GM12874 (cell line): ENCODE measurements at regions not wholly inside any gene's neighbourhood (a gene's known extent, or its start where the extent isn't known, plus 50 kb on each side); places are given as distances from the start of the nearest gene placed in this dataset.

Experiments
- CTCF ChIP-seq: IDR thresholded peaks from 2 replicates; pipeline ENCODE4 v1.5.1; 2011; ENCODE audit warnings: low read depth, mild to moderate bottlenecking, control low read depth, low read length, moderate library complexity; ENCODE audit not compliant: insufficient read depth

- no peak for TF ChIP-seq CTCF
Observed at GRCh38 chr14:105873870-105874512, 347.6 kb downstream of the TMEM121 start.

GRCh38 chr14:105876158-105876557 is 349.8 kb downstream of the TMEM121 start:
- no peak for TF ChIP-seq CTCF

- TF ChIP-seq CTCF = no peak
Observed at GRCh38 chr14:105876829-105877228, 350.4 kb downstream of the TMEM121 start.

- no peak for TF ChIP-seq CTCF
Observed at GRCh38 chr14:105877645-105878044, 351.3 kb downstream of the TMEM121 start.

- TF ChIP-seq CTCF = no peak
Observed at GRCh38 chr14:105878125-105878524, 351.7 kb downstream of the TMEM121 start.

GRCh38 chr14:105878554-105878953 is 352.2 kb downstream of the TMEM121 start:
- TF ChIP-seq CTCF = no peak

- TF ChIP-seq CTCF = no peak
Observed at GRCh38 chr14:105879503-105879866, 353.1 kb downstream of the TMEM121 start.
